ENCODE measurements at regions not wholly inside any gene's neighbourhood (a gene's known extent, or its start where the extent isn't known, plus 50 kb on each side); places are given as distances from the start of the nearest gene placed in this dataset.
"Not testable (repeated sequence)": the region's sequence is repeated elsewhere in the genome, so short reads cannot be mapped to it uniquely, and the experiment has no call there.

- POLR2A ChIA-PET = no interaction called here
- no peak overlapping the region for H3K27ac Mint-ChIP-seq
- H3K4me3 Mint-ChIP-seq = no peak overlapping the region
- CTCF ChIA-PET = no interaction called here
- no peaks in the 10 kb centered on the region for H3K4me1 Mint-ChIP-seq (ENCODE audit: low read depth)
- ATAC-seq (no peak), DNase-seq (no peak)
- H3K36me3 Mint-ChIP-seq (ENCODE audit: low read depth) = no peaks in the 10 kb centered on the region
- TF ChIP-seq, protein P1, sequence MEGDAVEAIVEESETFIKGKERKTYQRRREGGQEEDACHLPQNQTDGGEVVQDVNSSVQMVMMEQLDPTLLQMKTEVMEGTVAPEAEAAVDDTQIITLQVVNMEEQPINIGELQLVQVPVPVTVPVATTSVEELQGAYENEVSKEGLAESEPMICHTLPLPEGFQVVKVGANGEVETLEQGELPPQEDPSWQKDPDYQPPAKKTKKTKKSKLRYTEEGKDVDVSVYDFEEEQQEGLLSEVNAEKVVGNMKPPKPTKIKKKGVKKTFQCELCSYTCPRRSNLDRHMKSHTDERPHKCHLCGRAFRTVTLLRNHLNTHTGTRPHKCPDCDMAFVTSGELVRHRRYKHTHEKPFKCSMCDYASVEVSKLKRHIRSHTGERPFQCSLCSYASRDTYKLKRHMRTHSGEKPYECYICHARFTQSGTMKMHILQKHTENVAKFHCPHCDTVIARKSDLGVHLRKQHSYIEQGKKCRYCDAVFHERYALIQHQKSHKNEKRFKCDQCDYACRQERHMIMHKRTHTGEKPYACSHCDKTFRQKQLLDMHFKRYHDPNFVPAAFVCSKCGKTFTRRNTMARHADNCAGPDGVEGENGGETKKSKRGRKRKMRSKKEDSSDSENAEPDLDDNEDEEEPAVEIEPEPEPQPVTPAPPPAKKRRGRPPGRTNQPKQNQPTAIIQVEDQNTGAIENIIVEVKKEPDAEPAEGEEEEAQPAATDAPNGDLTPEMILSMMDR (IDR thresholded peaks at IDR 0.05) = no peak
- intact Hi-C loops (cut with micrococcal nuclease) = no loop called here
- peaks cover 1% of the 10 kb centered on the region for H3K9me3 Mint-ChIP-seq
- H3K27me3 Mint-ChIP-seq = peaks cover 13% of the 10 kb centered on the region
Measured at GRCh38 chr9:115416299-115416698, 298.3 kb upstream of the TNC start.

DNA sequence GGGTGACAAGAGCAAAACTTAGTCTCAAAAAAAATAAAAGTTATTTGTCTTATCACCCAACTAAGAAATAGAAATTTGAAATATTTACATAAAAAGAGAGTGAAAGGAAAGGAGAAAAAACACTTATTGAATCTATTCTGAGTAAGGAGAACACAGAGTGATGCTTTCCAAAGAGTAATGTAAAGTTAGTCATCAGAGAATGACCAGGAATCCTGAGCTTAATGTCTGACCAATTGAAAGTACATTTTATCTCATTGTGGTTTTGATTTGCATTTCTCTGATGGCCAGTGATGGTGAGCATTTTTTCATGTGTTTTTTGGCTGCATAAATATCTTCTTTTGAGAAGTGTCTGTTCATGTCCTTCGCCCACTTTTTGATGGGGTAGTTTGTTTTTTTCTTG lies 300.2 kb upstream of the TNC start:
- H3K4me3 Mint-ChIP-seq; H3K27ac Mint-ChIP-seq; CTCF ChIA-PET; intact Hi-C loops (cut with micrococcal nuclease); ATAC-seq; DNase-seq; H3K9me3 Mint-ChIP-seq; POLR2A ChIA-PET; H3K36me3 Mint-ChIP-seq (ENCODE audit: low read depth); H3K4me1 Mint-ChIP-seq (ENCODE audit: low read depth): not testable (repeated sequence)
- H3K27me3 Mint-ChIP-seq = peaks cover 10% of the 10 kb centered on the region

- CTCF ChIA-PET = no interaction called here
- DNase-seq (no peak), ATAC-seq (no peak)
- no peaks in the 10 kb centered on the region for H3K4me1 Mint-ChIP-seq (ENCODE audit: low read depth)
- no peaks in the 10 kb centered on the region for H3K27me3 Mint-ChIP-seq
- H3K36me3 Mint-ChIP-seq (ENCODE audit: low read depth) = no peaks in the 10 kb centered on the region
- H3K9me3 Mint-ChIP-seq = peaks cover 13% of the 10 kb centered on the region
- POLR2A ChIA-PET = no interaction called here
- intact Hi-C loops (cut with micrococcal nuclease) = no loop called here
- H3K4me3 Mint-ChIP-seq = no peak overlapping the region
- TF ChIP-seq, protein P1 (IDR thresholded peaks at IDR 0.05) = no peak
- H3K27ac Mint-ChIP-seq = no peak overlapping the region
Measured at GRCh38 chr9:115422932-115423440, 305.0 kb upstream of the TNC start.

DNA sequence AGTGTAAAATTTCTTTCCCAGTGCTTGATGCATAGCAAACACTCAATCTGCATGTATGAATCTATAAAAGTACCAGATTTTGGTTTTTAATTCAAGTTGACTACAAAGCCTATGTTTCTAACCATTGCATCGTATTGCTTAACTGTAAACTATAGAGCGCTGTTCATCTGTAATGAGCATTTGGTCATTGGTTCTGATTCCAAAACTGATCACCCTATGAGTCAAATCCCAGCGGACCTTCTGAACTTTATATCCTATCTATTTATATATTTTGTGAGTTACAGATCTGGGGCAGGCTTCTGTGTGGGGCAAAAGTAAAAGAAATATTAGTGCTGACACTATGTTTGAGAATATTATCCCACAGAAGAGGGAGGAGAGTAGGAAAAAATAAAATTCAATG lies 305.7 kb upstream of the TNC start:
- ATAC-seq (no peak), DNase-seq (no peak)
- Mint-ChIP-seq H3K36me3 (ENCODE audit: low read depth) (no peaks in the 10 kb centered on the region), H3K4me3 (no peak overlapping the region), H3K9me3 (peaks cover 13% of the 10 kb centered on the region), H3K27me3 (no peaks in the 10 kb centered on the region), H3K27ac (no peak overlapping the region), H3K4me1 (ENCODE audit: low read depth) (no peaks in the 10 kb centered on the region)
- ChIA-PET POLR2A (no interaction called here), CTCF (no interaction called here)
- TF ChIP-seq, protein P1 (IDR thresholded peaks at IDR 0.05) = no peak
- intact Hi-C loops (cut with micrococcal nuclease) = no loop called here

DNA sequence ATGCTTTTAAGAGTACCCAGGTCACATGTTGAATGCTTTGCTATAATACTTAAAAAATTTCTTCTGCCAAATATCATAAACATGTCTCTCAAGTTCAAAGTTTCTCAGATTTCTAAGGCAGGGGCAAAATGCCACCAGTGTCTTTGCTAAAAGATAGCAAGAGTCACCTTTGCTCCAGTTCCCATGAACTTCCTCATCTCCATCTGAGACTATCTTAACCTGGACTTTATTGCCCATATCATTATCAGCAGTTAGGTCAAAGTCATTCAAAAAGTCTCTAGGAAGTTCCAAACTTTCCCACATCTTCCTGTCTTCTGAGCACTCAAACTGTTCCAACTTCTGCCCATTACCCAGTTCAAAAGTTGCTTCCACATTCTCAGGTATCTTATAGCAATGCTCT lies 307.6 kb upstream of the TNC start:
- ATAC-seq (no peak), DNase-seq (no peak)
- Mint-ChIP-seq H3K27ac (no peak overlapping the region), H3K9me3 (peaks cover 13% of the 10 kb centered on the region), H3K4me3 (no peak overlapping the region), H3K36me3 (ENCODE audit: low read depth) (no peaks in the 10 kb centered on the region), H3K27me3 (no peaks in the 10 kb centered on the region), H3K4me1 (ENCODE audit: low read depth) (no peaks in the 10 kb centered on the region)
- TF ChIP-seq, protein P1 (IDR thresholded peaks at IDR 0.05) = no peak
- ChIA-PET POLR2A (no interaction called here), CTCF (no interaction called here)
- intact Hi-C loops (cut with micrococcal nuclease) = no loop called here

- CTCF ChIA-PET = no interaction called here
- H3K4me3 Mint-ChIP-seq = no peak overlapping the region
- no peak overlapping the region for H3K27ac Mint-ChIP-seq
- TF ChIP-seq, protein P1 (IDR thresholded peaks at IDR 0.05) = no peak
- H3K4me1 Mint-ChIP-seq (ENCODE audit: low read depth) = no peaks in the 10 kb centered on the region
- POLR2A ChIA-PET = no interaction called here
- H3K36me3 Mint-ChIP-seq (ENCODE audit: low read depth) = no peaks in the 10 kb centered on the region
- no peaks in the 10 kb centered on the region for H3K9me3 Mint-ChIP-seq
- ATAC-seq = no peak
- peaks cover 9% of the 10 kb centered on the region for H3K27me3 Mint-ChIP-seq
- no peak for DNase-seq
- intact Hi-C loops (cut with micrococcal nuclease) = no loop called here
Measured at GRCh38 chr9:115437418-115437817, 319.5 kb upstream of the TNC start.

All from activated CD8-positive, alpha-beta T cell treated with anti-CD3 and anti-CD28 coated beads for 36 hours (primary cell).